BLaER1 treated with 17β-estradiol and CSF1 and Interleukin-3, amounts not matched to agents 10 nM and 100 nM (cell line): ENCODE measurements at regions not wholly inside any gene's neighbourhood (a gene's known extent, or its start where the extent isn't known, plus 50 kb on each side); places are given as distances from the start of the nearest gene placed in this dataset.

Experiments
- H3K27ac ChIP-seq, 11 experiments: shearing (Covaris generic); formaldehyde crosslinking; 2 replicates each; pipeline ENCODE4 v1.8.1; 2022
- H3K27me3 ChIP-seq, 11 experiments: shearing (Covaris generic); formaldehyde crosslinking; 2 replicates each; pipeline ENCODE4 v1.8.1; 2022
- H3K36me3 ChIP-seq, 11 experiments: shearing (Covaris generic); formaldehyde crosslinking; 2 replicates each; pipeline ENCODE4 v1.8.1; 2022
- H3K4me1 ChIP-seq, 10 experiments: shearing (Covaris generic); formaldehyde crosslinking; 2 replicates each; pipeline ENCODE4 v1.8.1; 2022
- H3K4me2 ChIP-seq, 11 experiments: shearing (Covaris generic); formaldehyde crosslinking; 2 replicates each; pipeline ENCODE4 v1.8.1; 2022
- H3K4me3 ChIP-seq, 10 experiments: shearing (Covaris generic); formaldehyde crosslinking; 2 replicates each; pipeline ENCODE4 v1.8.1; 2022
- H3K9ac ChIP-seq, 11 experiments: shearing (Covaris generic); formaldehyde crosslinking; 2 replicates each; pipeline ENCODE4 v1.8.1; 2022
- H3K9me3 ChIP-seq, 11 experiments: shearing (Covaris generic); formaldehyde crosslinking; replicated peaks in 1 of 11; 2 replicates each; pipeline ENCODE4 v1.8.1; 2022
- H4K20me1 ChIP-seq, 11 experiments: shearing (Covaris generic); formaldehyde crosslinking; 2 replicates each; pipeline ENCODE4 v1.8.1; 2022
- Cebpa-rat ChIP-seq, 11 experiments: shearing (Covaris generic); IDR thresholded peaks; 2 replicates each; pipeline ENCODE4 v1.8.1; 2022

GRCh38 chr5:147180751-147181150, 54.1 kb upstream of the STK32A start:
- peaks cover 0 to 6% (median 0%) of the 10 kb centered on the region in 11 experiments; a peak in 1 of 22 replicates for H3K9me3 ChIP-seq
- TF ChIP-seq Cebpa-rat (IDR thresholded peaks at IDR 0.05): no peak
- H3K27ac ChIP-seq: no peak overlapping the region

More at GRCh38 chr5:147180751-147181150, 54.1 kb upstream of the STK32A start:
- Histone ChIP-seq H3K4me3 (no peak overlapping the region), H3K36me3 (no peaks in the 10 kb centered on the region), H3K9ac (no peak overlapping the region), H3K4me2 (no peak overlapping the region), H3K27me3 (no peaks in the 10 kb centered on the region), H4K20me1 (no peaks in the 10 kb centered on the region), H3K4me1 (no peaks in the 10 kb centered on the region)
